NCI-H2171 (cell line): ENCODE measurements at regions not wholly inside any gene's neighbourhood (a gene's known extent, or its start where the extent isn't known, plus 50 kb on each side); places are given as distances from the start of the nearest gene placed in this dataset.
"Not testable (repeated sequence)": the region's sequence is repeated elsewhere in the genome, so short reads cannot be mapped to it uniquely, and the experiment has no call there.

Experiments used
- DNase-seq: peaks from one replicate; lab custom pipeline; 2025; lab: John Stamatoyannopoulos, UW

- DNase-seq, result no peak
Measured at GRCh38 chr21:15204140-15204969, 139.6 kb upstream of the NRIP1 start.

GRCh38 chr21:15204970-15205286 is 140.1 kb upstream of the NRIP1 start:
- DNase-seq, result no peak

GRCh38 chr21:15206514-15206913 is 141.7 kb upstream of the NRIP1 start:
- DNase-seq, result no peak

- DNase-seq, result no peak
Measured at GRCh38 chr21:15207231-15207630, 142.4 kb upstream of the NRIP1 start.

GRCh38 chr21:15207635-15208370 is 143.0 kb upstream of the NRIP1 start:
- no peak for DNase-seq

GRCh38 chr21:15208786-15209185 is 144.0 kb upstream of the NRIP1 start:
- DNase-seq, result no peak

GRCh38 chr21:15209224-15209623 is 144.4 kb upstream of the NRIP1 start:
- no peak for DNase-seq

- no peak for DNase-seq
Measured at GRCh38 chr21:15210235-15210678, 145.5 kb upstream of the NRIP1 start.

GRCh38 chr21:15211491-15212133 is 146.8 kb upstream of the NRIP1 start:
- DNase-seq, result no peak

GRCh38 chr21:15212206-15212605 is 147.4 kb upstream of the NRIP1 start:
- no peak for DNase-seq

- DNase-seq, result not testable (repeated sequence)
Measured at GRCh38 chr21:15218476-15218875, 153.7 kb upstream of the NRIP1 start.

- DNase-seq, result no peak
Measured at GRCh38 chr21:15219039-15219438, 154.2 kb upstream of the NRIP1 start.

GRCh38 chr21:15219894-15220293 is 155.1 kb upstream of the NRIP1 start:
- no peak for DNase-seq

- no peak for DNase-seq
Measured at GRCh38 chr21:15221799-15222386, 157.1 kb upstream of the NRIP1 start.

GRCh38 chr21:15222707-15223106 is 157.9 kb upstream of the NRIP1 start:
- DNase-seq, result no peak

GRCh38 chr21:15224346-15225086 is 159.7 kb upstream of the NRIP1 start:
- DNase-seq, result no peak

GRCh38 chr21:15227919-15228318 is 163.1 kb upstream of the NRIP1 start:
- no peak for DNase-seq

GRCh38 chr21:15229390-15229789 is 164.6 kb upstream of the NRIP1 start:
- DNase-seq, result no peak

- no peak for DNase-seq
Measured at GRCh38 chr21:15233611-15234010, 168.8 kb upstream of the NRIP1 start.

- no peak for DNase-seq
Measured at GRCh38 chr21:15236111-15236510, 171.3 kb upstream of the NRIP1 start.

- no peak for DNase-seq
Measured at GRCh38 chr21:15240848-15241247, 176.0 kb upstream of the NRIP1 start.
